ENCODE measurements at regions not wholly inside any gene's neighbourhood (a gene's known extent, or its start where the extent isn't known, plus 50 kb on each side); places are given as distances from the start of the nearest gene placed in this dataset.

GRCh38 chr2:223243233-223243632 is 191.2 kb downstream of the KCNE4 start:
- DNase-seq (ENCODE audit: low spot score) (no peak), ATAC-seq (ENCODE audit: insufficient number of reproducible peaks, low FRiP score, low read depth) (no peak)
- H3K27ac ChIP-seq, result no peak overlapping the region
- no peak overlapping the region for H3K4me3 ChIP-seq
- TF ChIP-seq, protein P1, sequence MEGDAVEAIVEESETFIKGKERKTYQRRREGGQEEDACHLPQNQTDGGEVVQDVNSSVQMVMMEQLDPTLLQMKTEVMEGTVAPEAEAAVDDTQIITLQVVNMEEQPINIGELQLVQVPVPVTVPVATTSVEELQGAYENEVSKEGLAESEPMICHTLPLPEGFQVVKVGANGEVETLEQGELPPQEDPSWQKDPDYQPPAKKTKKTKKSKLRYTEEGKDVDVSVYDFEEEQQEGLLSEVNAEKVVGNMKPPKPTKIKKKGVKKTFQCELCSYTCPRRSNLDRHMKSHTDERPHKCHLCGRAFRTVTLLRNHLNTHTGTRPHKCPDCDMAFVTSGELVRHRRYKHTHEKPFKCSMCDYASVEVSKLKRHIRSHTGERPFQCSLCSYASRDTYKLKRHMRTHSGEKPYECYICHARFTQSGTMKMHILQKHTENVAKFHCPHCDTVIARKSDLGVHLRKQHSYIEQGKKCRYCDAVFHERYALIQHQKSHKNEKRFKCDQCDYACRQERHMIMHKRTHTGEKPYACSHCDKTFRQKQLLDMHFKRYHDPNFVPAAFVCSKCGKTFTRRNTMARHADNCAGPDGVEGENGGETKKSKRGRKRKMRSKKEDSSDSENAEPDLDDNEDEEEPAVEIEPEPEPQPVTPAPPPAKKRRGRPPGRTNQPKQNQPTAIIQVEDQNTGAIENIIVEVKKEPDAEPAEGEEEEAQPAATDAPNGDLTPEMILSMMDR (IDR thresholded peaks at IDR 0.05), result no peak
- no peaks in the 10 kb centered on the region for H3K9me3 ChIP-seq
- no peaks in the 10 kb centered on the region for H3K4me1 ChIP-seq (ENCODE audit: control insufficient read depth in 1 of 2, low read depth in 2 of 2)
- H3K27me3 ChIP-seq (replicated peaks; ENCODE audit: insufficient read depth), result no peaks in the 10 kb centered on the region
- no peaks in the 10 kb centered on the region for H3K36me3 ChIP-seq

GRCh38 chr2:223247136-223247535 is 195.1 kb downstream of the KCNE4 start:
- no peaks in the 10 kb centered on the region for H3K27me3 ChIP-seq (replicated peaks; ENCODE audit: insufficient read depth)
- no peak for ATAC-seq (ENCODE audit: insufficient number of reproducible peaks, low FRiP score, low read depth)

DNA sequence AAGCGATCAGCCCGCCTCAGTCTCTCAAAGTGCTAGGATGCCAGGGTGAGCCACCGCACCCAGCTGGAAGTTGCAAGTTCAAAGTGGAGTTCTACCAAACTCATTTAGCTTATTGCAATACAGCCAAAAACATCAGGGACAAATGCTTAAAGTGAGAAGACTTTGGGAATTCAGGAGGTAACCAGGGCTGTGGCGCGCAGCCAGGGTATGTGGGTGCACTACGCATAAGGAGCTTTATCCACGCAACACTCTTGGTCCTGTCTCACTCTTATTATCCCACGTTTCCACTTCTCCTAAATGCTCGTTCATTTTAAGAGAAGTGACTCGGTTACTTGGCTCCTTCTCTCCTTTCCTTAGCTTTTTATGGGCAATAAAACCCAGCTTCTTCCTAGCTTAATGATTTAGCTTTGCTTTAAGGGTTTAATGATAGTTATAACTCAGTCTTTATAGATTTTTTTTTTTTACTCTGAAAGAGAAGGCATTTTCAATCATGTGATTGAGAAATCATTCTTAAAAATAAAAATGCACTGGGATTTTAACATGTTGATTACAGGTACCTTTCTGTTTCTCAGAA is 199.8 kb downstream of the KCNE4 start:
- DNase-seq (ENCODE audit: low spot score) (no peak), ATAC-seq (ENCODE audit: insufficient number of reproducible peaks, low FRiP score, low read depth) (no peak)
- Histone ChIP-seq H3K9me3 (peaks cover 10% of the 10 kb centered on the region), H3K4me3 (no peak overlapping the region), H3K4me1 (ENCODE audit: control insufficient read depth in 1 of 2, low read depth in 2 of 2) (no peaks in the 10 kb centered on the region), H3K36me3 (no peaks in the 10 kb centered on the region), H3K27me3 (replicated peaks; ENCODE audit: insufficient read depth) (no peaks in the 10 kb centered on the region), H3K27ac (no peak overlapping the region)
- TF ChIP-seq, protein P1 (IDR thresholded peaks at IDR 0.05), result no peak

More at GRCh38 chr2:223247136-223247535, 195.1 kb downstream of the KCNE4 start:
- DNase-seq (ENCODE audit: low spot score), result no peak
- H3K4me1 ChIP-seq (ENCODE audit: control insufficient read depth in 1 of 2, low read depth in 2 of 2), result no peaks in the 10 kb centered on the region
- H3K36me3 ChIP-seq, result no peaks in the 10 kb centered on the region
- no peak overlapping the region for H3K27ac ChIP-seq
- TF ChIP-seq, protein P1 (IDR thresholded peaks at IDR 0.05), result peak; percentile 17
- H3K4me3 ChIP-seq, result no peak overlapping the region
- no peaks in the 10 kb centered on the region for H3K9me3 ChIP-seq

- no peak overlapping the region for H3K27ac ChIP-seq
- TF ChIP-seq, protein P1 (IDR thresholded peaks at IDR 0.05), result no peak
- H3K9me3 ChIP-seq, result peaks cover 8% of the 10 kb centered on the region
- ATAC-seq (ENCODE audit: insufficient number of reproducible peaks, low FRiP score, low read depth) (no peak), DNase-seq (ENCODE audit: low spot score) (no peak)
- H3K4me1 ChIP-seq (ENCODE audit: control insufficient read depth in 1 of 2, low read depth in 2 of 2), result no peaks in the 10 kb centered on the region
- no peaks in the 10 kb centered on the region for H3K36me3 ChIP-seq
- H3K27me3 ChIP-seq (replicated peaks; ENCODE audit: insufficient read depth), result no peaks in the 10 kb centered on the region
- no peak overlapping the region for H3K4me3 ChIP-seq
These were observed 208.7 kb downstream of the KCNE4 start for GRCh38 chr2:223260681-223261080.

DNA sequence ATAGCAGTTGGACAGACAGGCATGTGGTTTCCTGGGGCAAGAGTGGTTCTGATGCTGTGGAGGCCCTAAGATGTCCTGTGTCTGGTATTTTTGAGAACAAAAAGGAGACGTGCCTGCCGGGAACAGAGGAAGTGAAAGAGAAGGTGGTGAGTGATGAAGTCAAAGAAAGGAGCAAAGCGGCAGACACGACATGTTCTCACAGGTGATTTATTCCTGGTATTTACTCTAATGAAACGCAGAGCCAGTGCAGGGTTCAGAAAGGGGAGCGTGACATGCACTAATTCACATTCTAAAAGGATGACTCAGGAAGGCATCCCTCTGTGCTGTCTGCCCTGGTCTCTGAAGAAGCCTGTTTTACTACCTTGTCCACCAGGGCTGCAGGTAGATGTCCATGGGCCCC is 211.0 kb downstream of the KCNE4 start:
- H3K27me3 ChIP-seq (replicated peaks; ENCODE audit: insufficient read depth), result no peaks in the 10 kb centered on the region
- DNase-seq (ENCODE audit: low spot score) (no peak), ATAC-seq (ENCODE audit: insufficient number of reproducible peaks, low FRiP score, low read depth) (no peak)
- H3K36me3 ChIP-seq, result no peaks in the 10 kb centered on the region
- no peak overlapping the region for H3K27ac ChIP-seq
- H3K4me3 ChIP-seq, result no peak overlapping the region
- TF ChIP-seq, protein P1 (IDR thresholded peaks at IDR 0.05), result no peak
- H3K4me1 ChIP-seq (ENCODE audit: control insufficient read depth in 1 of 2, low read depth in 2 of 2), result no peaks in the 10 kb centered on the region
- no peaks in the 10 kb centered on the region for H3K9me3 ChIP-seq

Measured in thoracic aorta (tissue), 2 donors.